ENCODE measurements at regions not wholly inside any gene's neighbourhood (a gene's known extent, or its start where the extent isn't known, plus 50 kb on each side); places are given as distances from the start of the nearest gene placed in this dataset.

- TF ChIP-seq CTCF (IDR thresholded peaks at IDR 0.05) (no peak), POLR2A (IDR thresholded peaks at IDR 0.05) (no peak)
These were observed 72.5 kb upstream of the DRD2 start for GRCh38 chr11:113547739-113548138.

Data from gastroesophageal sphincter (tissue), 3 donors.